ENCODE measurements at regions not wholly inside any gene's neighbourhood (a gene's known extent, or its start where the extent isn't known, plus 50 kb on each side); places are given as distances from the start of the nearest gene placed in this dataset.

- peaks cover 15% of the 10 kb centered on the region for H3K27me3 Mint-ChIP-seq
- POLR2A ChIA-PET, result no interaction called here
- no peak for ATAC-seq (ENCODE audit: low read depth)
Measured at GRCh38 chr12:111219440-111219839, 149.5 kb downstream of the PHETA1 start.

GRCh38 chr12:111218499-111218898 is 150.4 kb downstream of the PHETA1 start:
- Mint-ChIP-seq H3K36me3 (no peaks in the 10 kb centered on the region), H3K27me3 (peaks cover 15% of the 10 kb centered on the region), H3K4me1 (no peaks in the 10 kb centered on the region), H3K27ac (no peak overlapping the region), H3K4me3 (no peak overlapping the region), H3K9me3 (no peaks in the 10 kb centered on the region)
- DNase-seq (no peak), ATAC-seq (ENCODE audit: low read depth) (no peak)
- POLR2A ChIA-PET, result no interaction called here

More at GRCh38 chr12:111219440-111219839, 149.5 kb downstream of the PHETA1 start:
- DNase-seq, result no peak
- H3K4me3 Mint-ChIP-seq, result no peak overlapping the region
- H3K36me3 Mint-ChIP-seq, result no peaks in the 10 kb centered on the region
- H3K4me1 Mint-ChIP-seq, result peaks cover 5% of the 10 kb centered on the region
- H3K27ac Mint-ChIP-seq, result no peak overlapping the region
- H3K9me3 Mint-ChIP-seq, result no peaks in the 10 kb centered on the region

- no peak overlapping the region for H3K27ac Mint-ChIP-seq
- no peaks in the 10 kb centered on the region for H3K9me3 Mint-ChIP-seq
- H3K27me3 Mint-ChIP-seq, result peaks cover 16% of the 10 kb centered on the region
- ATAC-seq (ENCODE audit: low read depth) (no peak), DNase-seq (no peak)
- H3K36me3 Mint-ChIP-seq, result no peaks in the 10 kb centered on the region
- H3K4me3 Mint-ChIP-seq, result no peak overlapping the region
- POLR2A ChIA-PET, result no interaction called here
- H3K4me1 Mint-ChIP-seq, result no peaks in the 10 kb centered on the region
Measured at GRCh38 chr12:111216387-111217159, 152.3 kb downstream of the PHETA1 start.

- Mint-ChIP-seq H3K4me3 (no peak overlapping the region), H3K4me1 (no peaks in the 10 kb centered on the region), H3K27me3 (peaks cover 19% of the 10 kb centered on the region), H3K27ac (no peak overlapping the region), H3K36me3 (no peaks in the 10 kb centered on the region), H3K9me3 (no peaks in the 10 kb centered on the region)
- POLR2A ChIA-PET, result interaction anchor here (0.6 kb wide), 1 partner anchor 224 kb away, joined by 3 read pairs; no protein-coding TSS in a partner anchor
- DNase-seq (no peak), ATAC-seq (ENCODE audit: low read depth) (no peak)
Measured at GRCh38 chr12:111215881-111216280, 153.0 kb downstream of the PHETA1 start.

GRCh38 chr12:111214401-111214800 is 154.5 kb downstream of the PHETA1 start:
- no peaks in the 10 kb centered on the region for H3K9me3 Mint-ChIP-seq
- H3K36me3 Mint-ChIP-seq, result no peaks in the 10 kb centered on the region
- POLR2A ChIA-PET, result no interaction called here
- H3K27me3 Mint-ChIP-seq, result peaks cover 16% of the 10 kb centered on the region
- H3K4me1 Mint-ChIP-seq, result no peaks in the 10 kb centered on the region
- H3K27ac Mint-ChIP-seq, result no peak overlapping the region
- ATAC-seq (ENCODE audit: low read depth) (no peak), DNase-seq (no peak)
- no peak overlapping the region for H3K4me3 Mint-ChIP-seq

- Mint-ChIP-seq H3K27ac (no peak overlapping the region), H3K4me1 (no peaks in the 10 kb centered on the region), H3K27me3 (peaks cover 11% of the 10 kb centered on the region), H3K9me3 (no peaks in the 10 kb centered on the region), H3K4me3 (no peak overlapping the region), H3K36me3 (no peaks in the 10 kb centered on the region)
- no peak for ATAC-seq (ENCODE audit: low read depth)
- no peak for DNase-seq
- POLR2A ChIA-PET, result no interaction called here
Measured at GRCh38 chr12:111213561-111213960, 155.3 kb downstream of the PHETA1 start.

GRCh38 chr12:111212814-111213456 is 156.0 kb downstream of the PHETA1 start:
- Mint-ChIP-seq H3K27ac (no peak overlapping the region), H3K27me3 (peaks cover 9% of the 10 kb centered on the region), H3K4me1 (no peaks in the 10 kb centered on the region), H3K9me3 (no peaks in the 10 kb centered on the region), H3K36me3 (no peaks in the 10 kb centered on the region), H3K4me3 (no peak overlapping the region)
- ATAC-seq (ENCODE audit: low read depth), result no peak
- DNase-seq, result no peak
- POLR2A ChIA-PET, result no interaction called here

GRCh38 chr12:111211910-111212757 is 156.8 kb downstream of the PHETA1 start:
- ATAC-seq (ENCODE audit: low read depth) (no peak), DNase-seq (no peak)
- H3K36me3 Mint-ChIP-seq, result no peaks in the 10 kb centered on the region
- peaks cover 13% of the 10 kb centered on the region for H3K27me3 Mint-ChIP-seq
- H3K4me3 Mint-ChIP-seq, result no peak overlapping the region
- POLR2A ChIA-PET, result no interaction called here
- H3K9me3 Mint-ChIP-seq, result no peaks in the 10 kb centered on the region
- H3K4me1 Mint-ChIP-seq, result no peaks in the 10 kb centered on the region
- no peak overlapping the region for H3K27ac Mint-ChIP-seq

GRCh38 chr12:111209811-111210210 is 159.1 kb downstream of the PHETA1 start:
- no peak overlapping the region for H3K4me3 Mint-ChIP-seq
- DNase-seq (no peak), ATAC-seq (ENCODE audit: low read depth) (no peak)
- peaks cover 9% of the 10 kb centered on the region for H3K27me3 Mint-ChIP-seq
- POLR2A ChIA-PET, result no interaction called here
- H3K4me1 Mint-ChIP-seq, result no peaks in the 10 kb centered on the region
- H3K27ac Mint-ChIP-seq, result no peak overlapping the region
- H3K36me3 Mint-ChIP-seq, result no peaks in the 10 kb centered on the region
- no peaks in the 10 kb centered on the region for H3K9me3 Mint-ChIP-seq

GRCh38 chr12:111207761-111208160 is 161.1 kb downstream of the PHETA1 start:
- no peak for ATAC-seq (ENCODE audit: low read depth)
- Mint-ChIP-seq H3K27ac (no peak overlapping the region), H3K27me3 (peaks cover 12% of the 10 kb centered on the region), H3K4me3 (no peak overlapping the region), H3K9me3 (no peaks in the 10 kb centered on the region), H3K4me1 (no peaks in the 10 kb centered on the region), H3K36me3 (no peaks in the 10 kb centered on the region)
- POLR2A ChIA-PET, result no interaction called here
- no peak for DNase-seq

GRCh38 chr12:111204788-111205241 is 164.1 kb downstream of the PHETA1 start:
- no peaks in the 10 kb centered on the region for H3K9me3 Mint-ChIP-seq
- peaks cover 15% of the 10 kb centered on the region for H3K4me1 Mint-ChIP-seq
- H3K27ac Mint-ChIP-seq, result no peak overlapping the region
- ATAC-seq (ENCODE audit: low read depth) (no peak), DNase-seq (no peak)
- H3K4me3 Mint-ChIP-seq, result no peak overlapping the region
- H3K36me3 Mint-ChIP-seq, result no peaks in the 10 kb centered on the region
- POLR2A ChIA-PET, result no interaction called here
- H3K27me3 Mint-ChIP-seq, result peaks cover 14% of the 10 kb centered on the region

- no peaks in the 10 kb centered on the region for H3K9me3 Mint-ChIP-seq
- no peaks in the 10 kb centered on the region for H3K36me3 Mint-ChIP-seq
- POLR2A ChIA-PET, result no interaction called here
Measured at GRCh38 chr12:111203969-111204368, 164.9 kb downstream of the PHETA1 start.

GRCh38 chr12:111203446-111203845 is 165.4 kb downstream of the PHETA1 start:
- no peak overlapping the region for H3K4me3 Mint-ChIP-seq
- H3K27me3 Mint-ChIP-seq, result peaks cover 16% of the 10 kb centered on the region
- POLR2A ChIA-PET, result no interaction called here
- H3K36me3 Mint-ChIP-seq, result no peaks in the 10 kb centered on the region
- DNase-seq (no peak), ATAC-seq (ENCODE audit: low read depth) (no peak)
- no peaks in the 10 kb centered on the region for H3K9me3 Mint-ChIP-seq
- peaks cover 15% of the 10 kb centered on the region for H3K4me1 Mint-ChIP-seq
- H3K27ac Mint-ChIP-seq, result no peak overlapping the region

More at GRCh38 chr12:111203969-111204368, 164.9 kb downstream of the PHETA1 start:
- Mint-ChIP-seq H3K27ac (no peak overlapping the region), H3K27me3 (peaks cover 14% of the 10 kb centered on the region), H3K4me1 (peaks cover 15% of the 10 kb centered on the region), H3K4me3 (no peak overlapping the region)
- no peak for DNase-seq
- ATAC-seq (ENCODE audit: low read depth), result no peak

Data from activated naive CD8-positive, alpha-beta T cell treated with anti-CD3 and anti-CD28 coated beads, Interleukin-2, amount 10 ng/mL, durations not matched to agents 7 days and 5 days (primary cell).